WTC11 (cell line): ENCODE measurements at regions not wholly inside any gene's neighbourhood (a gene's known extent, or its start where the extent isn't known, plus 50 kb on each side); places are given as distances from the start of the nearest gene placed in this dataset.

Experiments used
- ATAC-seq: fragments of 200-7000 bp; cut with Tn5 transposase; 2 replicates; pipeline ENCODE4 v1.10.0; 2021; ENCODE audit warnings: mild to moderate bottlenecking, moderate library complexity
- CTCF ChIA-PET: fragments of 300-600 bp; sonication (Branson Sonifier 250); formaldehyde crosslinking; loops from one replicate; lab custom pipeline; 2021; ENCODE audit warnings: antibody characterized with exemption; lab: Charles Lee
- POLR2A ChIA-PET: fragments of 350-600 bp; sonication (Branson Sonifier 250); formaldehyde crosslinking; loops from one replicate; lab custom pipeline; 2021; ENCODE audit warnings: antibody characterized with exemption; lab: Charles Lee
- DNase-seq: peaks from one replicate; pipeline ENCODE4 v3.0.0; 2021; ENCODE audit warnings: low spot score
- H3K27ac Mint-ChIP-seq: 2 replicates; pipeline ENCODE4 v1.8.0; 2021; ENCODE audit warnings: mixed read lengths
- H3K27me3 Mint-ChIP-seq: 2 replicates; pipeline ENCODE4 v1.8.0; 2021; ENCODE audit warnings: low read depth, mild to moderate bottlenecking, moderate library complexity, mixed read lengths
- H3K36me3 Mint-ChIP-seq: 2 replicates; pipeline ENCODE4 v1.8.0; 2021; ENCODE audit warnings: mixed read lengths
- H3K4me1 Mint-ChIP-seq: 2 replicates; pipeline ENCODE4 v1.8.0; 2022; ENCODE audit warnings: mixed read lengths
- H3K4me3 Mint-ChIP-seq: 2 replicates; pipeline ENCODE4 v1.8.0; 2021; ENCODE audit warnings: mild to moderate bottlenecking, moderate library complexity, mixed read lengths
- H3K9me3 Mint-ChIP-seq: 2 replicates; pipeline ENCODE4 v1.8.0; 2021; ENCODE audit warnings: mixed read lengths
- ATF3 ChIP-seq: sonication (generic); formaldehyde crosslinking; conservative IDR thresholded peaks from 2 replicates; pipeline ENCODE4 v1.8.1; 2022; ENCODE audit warnings: mild to moderate bottlenecking, missing genetic modification reagents
- E2F1 ChIP-seq: sonication (generic); formaldehyde crosslinking; IDR thresholded peaks from 2 replicates; pipeline ENCODE4 v1.8.0; 2022; ENCODE audit warnings: mild to moderate bottlenecking, missing genetic modification reagents
- FOXJ3 ChIP-seq: sonication (generic); formaldehyde crosslinking; IDR thresholded peaks from 2 replicates; pipeline ENCODE4 v1.9.0; 2021; ENCODE audit warnings: missing genetic modification reagents, mild to moderate bottlenecking, borderline replicate concordance
- FOXP1 ChIP-seq: sonication (generic); formaldehyde crosslinking; IDR thresholded peaks from 2 replicates; pipeline ENCODE4 v1.8.0; 2022; ENCODE audit warnings: missing genetic modification reagents, mild to moderate bottlenecking, moderate library complexity, borderline replicate concordance
- GABPB1 ChIP-seq: sonication (generic); formaldehyde crosslinking; IDR thresholded peaks from 2 replicates; pipeline ENCODE4 v1.8.1; 2023; ENCODE audit warnings: mild to moderate bottlenecking, missing genetic modification reagents
- IRF1 ChIP-seq: sonication (generic); formaldehyde crosslinking; IDR thresholded peaks from 2 replicates; pipeline ENCODE4 v1.8.0; 2023; ENCODE audit warnings: missing genetic modification reagents
- IRF2 ChIP-seq: sonication (generic); formaldehyde crosslinking; IDR thresholded peaks from 2 replicates; pipeline ENCODE4 v1.8.0; 2022; ENCODE audit warnings: low read depth, missing genetic modification reagents, borderline replicate concordance
- JUN ChIP-seq: sonication (generic); formaldehyde crosslinking; IDR thresholded peaks from 2 replicates; pipeline ENCODE4 v1.8.0; 2023; ENCODE audit warnings: mild to moderate bottlenecking, missing genetic modification reagents
- KAT7 ChIP-seq: sonication (generic); formaldehyde crosslinking; IDR thresholded peaks from 2 replicates; pipeline ENCODE4 v1.8.1; 2023; ENCODE audit warnings: missing genetic modification reagents, mild to moderate bottlenecking, borderline replicate concordance
- MLX ChIP-seq: sonication (generic); formaldehyde crosslinking; IDR thresholded peaks from 2 replicates; pipeline ENCODE4 v1.8.1; 2023; ENCODE audit warnings: mild to moderate bottlenecking, missing genetic modification reagents, moderate library complexity
- MXD4 ChIP-seq: fragments of 250-450 bp; sonication (Bioruptor Pico); IDR thresholded peaks from 2 replicates; pipeline ENCODE4 v1.8.0; 2021; ENCODE audit warnings: mild to moderate bottlenecking, moderate library complexity, borderline replicate concordance
- NFATC4 ChIP-seq: fragments of 250-450 bp; sonication (Bioruptor Pico); IDR thresholded peaks from 2 replicates; pipeline ENCODE4 v1.9.0; 2021; ENCODE audit warnings: mild to moderate bottlenecking
- NFE2L1 ChIP-seq: sonication (generic); formaldehyde crosslinking; IDR thresholded peaks from 2 replicates; pipeline ENCODE4 v1.8.1; 2023; ENCODE audit warnings: missing genetic modification reagents
- OVOL2 ChIP-seq: fragments of 250-450 bp; sonication (Bioruptor Pico); IDR thresholded peaks from 2 replicates; pipeline ENCODE4 v1.9.0; 2021; ENCODE audit warnings: mild to moderate bottlenecking, borderline replicate concordance
- RORB ChIP-seq: fragments of 250-450 bp; sonication (Bioruptor Pico); IDR thresholded peaks from 2 replicates; pipeline ENCODE4 v1.9.0; 2021; ENCODE audit warnings: mild to moderate bottlenecking
- SMAD3 ChIP-seq: sonication (generic); formaldehyde crosslinking; IDR thresholded peaks from 2 replicates; pipeline ENCODE4 v1.8.0; 2022; ENCODE audit warnings: missing genetic modification reagents, mild to moderate bottlenecking, borderline replicate concordance
- SP1 ChIP-seq: sonication (generic); formaldehyde crosslinking; conservative IDR thresholded peaks from 2 replicates; pipeline ENCODE4 v1.8.1; 2022; ENCODE audit warnings: missing genetic modification reagents
- TEAD4 ChIP-seq: sonication (generic); formaldehyde crosslinking; IDR thresholded peaks from 2 replicates; pipeline ENCODE4 v1.8.0; 2022; ENCODE audit warnings: mild to moderate bottlenecking, missing genetic modification reagents
- ZBTB21 ChIP-seq: sonication (generic); formaldehyde crosslinking; IDR thresholded peaks from 2 replicates; pipeline ENCODE4 v1.8.1; 2023; ENCODE audit warnings: mild to moderate bottlenecking, missing genetic modification reagents, borderline replicate concordance
- ZBTB43 ChIP-seq: sonication (generic); formaldehyde crosslinking; IDR thresholded peaks from 2 replicates; pipeline ENCODE4 v1.8.1; 2023; ENCODE audit warnings: mild to moderate bottlenecking, missing genetic modification reagents
- ZMAT4 ChIP-seq: fragments of 250-450 bp; sonication (Bioruptor Pico); IDR thresholded peaks from 2 replicates; pipeline ENCODE4 v1.9.0; 2021; ENCODE audit warnings: mild to moderate bottlenecking
- ZNF138 ChIP-seq: sonication (generic); formaldehyde crosslinking; conservative IDR thresholded peaks from 2 replicates; pipeline ENCODE4 v1.8.1; 2022; ENCODE audit warnings: mild to moderate bottlenecking, moderate library complexity, missing genetic modification reagents
- ZNF219 ChIP-seq: sonication (generic); formaldehyde crosslinking; IDR thresholded peaks from 2 replicates; pipeline ENCODE4 v1.8.0; 2023; ENCODE audit warnings: missing genetic modification reagents, mild to moderate bottlenecking, borderline replicate concordance
- ZNF263 ChIP-seq: sonication (generic); formaldehyde crosslinking; IDR thresholded peaks from 2 replicates; pipeline ENCODE4 v1.8.1; 2022; ENCODE audit warnings: low read depth, mild to moderate bottlenecking, moderate library complexity, missing genetic modification reagents
- ZNF281 ChIP-seq: sonication (generic); formaldehyde crosslinking; IDR thresholded peaks from 2 replicates; pipeline ENCODE4 v1.8.0; 2023; ENCODE audit warnings: mild to moderate bottlenecking, missing genetic modification reagents
- ZNF423 ChIP-seq: fragments of 250-450 bp; sonication (Bioruptor Pico); IDR thresholded peaks from 2 replicates; pipeline ENCODE4 v2.1.2; 2022; ENCODE audit warnings: mild to moderate bottlenecking, moderate library complexity

GRCh38 chr16:75928295-75928694, 202.0 kb upstream of the CPHXL start (continued):
- TF ChIP-seq KAT7 (CRISPR knock-in tag) (no peak), ZNF263 (CRISPR knock-in tag) (no peak), IRF2 (no peak), JUN (CRISPR knock-in tag) (no peak), GABPB1 (CRISPR knock-in tag) (no peak)

- H3K4me1 Mint-ChIP-seq: no peaks in the 10 kb centered on the region
- peaks cover 61% of the 10 kb centered on the region for H3K9me3 Mint-ChIP-seq
- H3K36me3 Mint-ChIP-seq: peaks cover 28% of the 10 kb centered on the region
- ChIA-PET POLR2A (no interaction called here), CTCF (no interaction called here)
- H3K27ac Mint-ChIP-seq: no peak overlapping the region
- TF ChIP-seq ZNF138 (CRISPR knock-in tag) (no peak), IRF1 (no peak), NFE2L1 (CRISPR knock-in tag) (no peak), E2F1 (CRISPR knock-in tag) (no peak), NFATC4 (CRISPR knock-in tag) (no peak), SP1 (no peak), FOXJ3 (no peak), SMAD3 (no peak), ZMAT4 (CRISPR knock-in tag) (no peak), RORB (CRISPR knock-in tag) (no peak), ZNF219 (CRISPR knock-in tag) (no peak), KAT7 (CRISPR knock-in tag) (no peak), MXD4 (CRISPR knock-in tag) (no peak)
- no peak for DNase-seq
- H3K4me3 Mint-ChIP-seq: no peak overlapping the region
- no peak for ATAC-seq
- peaks cover 99% of the 10 kb centered on the region for H3K27me3 Mint-ChIP-seq
Measured at GRCh38 chr16:75929046-75929445, 202.8 kb upstream of the CPHXL start.

- no peak overlapping the region for H3K27ac Mint-ChIP-seq
- H3K27me3 Mint-ChIP-seq: peaks cover 99% of the 10 kb centered on the region
- ATAC-seq (no peak), DNase-seq (no peak)
- POLR2A ChIA-PET: no interaction called here
- H3K4me1 Mint-ChIP-seq: no peaks in the 10 kb centered on the region
- no peak overlapping the region for H3K4me3 Mint-ChIP-seq
- H3K36me3 Mint-ChIP-seq: peaks cover 26% of the 10 kb centered on the region
- H3K9me3 Mint-ChIP-seq: peaks cover 61% of the 10 kb centered on the region
- CTCF ChIA-PET: no interaction called here
- TF ChIP-seq ZBTB43 (CRISPR knock-in tag) (no peak), FOXP1 (no peak), ZMAT4 (CRISPR knock-in tag) (no peak), MLX (CRISPR knock-in tag) (no peak), ZBTB21 (CRISPR knock-in tag) (no peak), RORB (CRISPR knock-in tag) (no peak), MXD4 (CRISPR knock-in tag) (no peak), ZNF423 (no peak), OVOL2 (CRISPR knock-in tag) (no peak), ZNF281 (no peak), ATF3 (no peak), GABPB1 (CRISPR knock-in tag) (no peak), NFATC4 (CRISPR knock-in tag) (no peak), TEAD4 (CRISPR knock-in tag) (no peak)
Measured at GRCh38 chr16:75931043-75931442, 204.8 kb upstream of the CPHXL start.
